HepG2 (cell line): ENCODE measurements at regions not wholly inside any gene's neighbourhood (a gene's known extent, or its start where the extent isn't known, plus 50 kb on each side); places are given as distances from the start of the nearest gene placed in this dataset.

ENCODE experiments used
- ATAC-seq: fragments of 200-7000 bp; cut with Tn5 transposase; 3 replicates; pipeline ENCODE4 v1.9.1; 2020; ENCODE audit warnings: mild to moderate bottlenecking, moderate library complexity
- BruUV-seq: library from RNA; stranded (reverse); fragments of 400-500 nt; replicated peaks from 2 replicates; lab custom pipeline; 2021; lab: Mats Ljungman, UMichigan
- CTCF ChIA-PET: fragments of 300-600 bp; formaldehyde crosslinking; extraction: SDS; loops from one replicate; lab custom pipeline; 2021; ENCODE audit warnings: low total read pairs, inconsistent platforms, low intra/inter-chr PET ratio; lab: Yijun Ruan, JAX
- POLR2A ChIA-PET: fragments of 350-600 bp; sonication (Branson Sonifier 250); formaldehyde crosslinking; loops from one replicate; lab custom pipeline; 2020; ENCODE audit warnings: antibody characterized with exemption, inconsistent platforms; lab: Yijun Ruan, JAX
- DNase-seq: peaks from one replicate; pipeline ENCODE4 v3.0.0-alpha.2; 2015; ENCODE audit warnings: low spot score
- FAIRE-seq: peaks from 3 replicates; lab custom pipeline; 2011; peaks lifted over from hg19 to GRCh38; lab: Jason Lieb, UNC
- H2AFZ ChIP-seq: one replicate; pipeline ENCODE4 v1.6.1; 2011; ENCODE audit warnings: low read length, inconsistent platforms
- H3K27ac ChIP-seq: fragments of 300-600 bp; 3 replicates; pipeline ENCODE4 v1.8.0; 2011; ENCODE audit warnings: mixed run types, mild to moderate bottlenecking, mixed read lengths, low read length, inconsistent platforms; ENCODE audit not compliant: insufficient read depth; ENCODE audit errors: extremely low read length
- H3K27me3 ChIP-seq, 2 experiments: fragments of 200-600 bp in 1 of 2; 2 replicates in 1 of 2; 3 replicates in 1 of 2; pipeline versions ENCODE4 v1.6.0 to v1.8.0; 2011; ENCODE audit warnings: low read length in 2 of 2, mild to moderate bottlenecking in 2 of 2, moderate library complexity in 2 of 2, inconsistent platforms in 1 of 2; ENCODE audit not compliant: insufficient read depth in 2 of 2, control insufficient read depth in 1 of 2
- H3K36me3 ChIP-seq, 2 experiments: fragments of 200-600 bp in 1 of 2; replicated peaks in 1 of 2; 2 replicates in 1 of 2; 3 replicates in 1 of 2; pipeline versions ENCODE4 v1.5.1 to v1.8.0; 2011; ENCODE audit warnings: low read length in 2 of 2, inconsistent platforms in 1 of 2; ENCODE audit not compliant: insufficient read depth in 2 of 2, control insufficient read depth in 1 of 2
- H3K4me1 ChIP-seq: 2 replicates; pipeline ENCODE4 v1.5.1; 2012; ENCODE audit warnings: low read length, inconsistent platforms; ENCODE audit not compliant: insufficient read depth
- H3K4me2 ChIP-seq: 2 replicates; pipeline ENCODE4 v1.6.0; 2011; ENCODE audit warnings: low read depth, low read length, inconsistent platforms
- H3K4me3 ChIP-seq, 3 experiments: fragments of 200-600 bp in 1 of 3; sonication (generic), shearing (Covaris generic) in 1 of 3; replicated peaks in 1 of 3; 2 replicates each; pipeline ENCODE4 v1.5.1; 2011 to 2016; ENCODE audit warnings: low read length in 3 of 3, inconsistent platforms in 2 of 3, low read depth in 2 of 3, mild to moderate bottlenecking in 2 of 3, control low read depth in 1 of 3, mixed read lengths in 1 of 3; ENCODE audit not compliant: insufficient read depth in 1 of 3
- H3K79me2 ChIP-seq: one replicate; pipeline ENCODE4 v1.6.1; 2011; ENCODE audit warnings: low read length, inconsistent platforms; ENCODE audit not compliant: insufficient read depth
- H3K9ac ChIP-seq: 2 replicates; pipeline ENCODE4 v1.6.0; 2011; ENCODE audit warnings: mild to moderate bottlenecking, low read depth, low read length, inconsistent platforms; ENCODE audit not compliant: insufficient read depth
- H3K9me3 ChIP-seq: 2 replicates; pipeline ENCODE4 v1.5.1; 2012; ENCODE audit warnings: mild to moderate bottlenecking, low read length
- H4K20me1 ChIP-seq: 2 replicates; pipeline ENCODE4 v1.6.0; 2011; ENCODE audit warnings: inconsistent platforms, mild to moderate bottlenecking, low read length, moderate library complexity; ENCODE audit not compliant: insufficient read depth
- NFYC ChIP-seq: IDR thresholded peaks from 2 replicates; pipeline ENCODE4 v1.6.1; 2016; ENCODE audit warnings: missing genetic modification reagents, missing compliant biosample characterization
- SNRNP70 ChIP-seq: fragments of 200-400 bp; formaldehyde crosslinking; IDR thresholded peaks from 2 replicates; pipeline ENCODE4 v1.6.1; 2017; ENCODE audit warnings: mild to moderate bottlenecking, low read depth, low read length, moderate library complexity
- THAP11 ChIP-seq: IDR thresholded peaks from 2 replicates; pipeline ENCODE4 v1.6.1; 2016; ENCODE audit warnings: missing biosample characterization, missing genetic modification reagents
- ZNF143 ChIP-seq: sonication (generic); formaldehyde crosslinking; IDR thresholded peaks from 2 replicates; pipeline ENCODE4 v1.4.0; 2020; ENCODE audit warnings: missing genetic modification reagents
- ZNF441 ChIP-seq: sonication (generic); formaldehyde crosslinking; IDR thresholded peaks from 2 replicates; pipeline ENCODE4 v1.7.0; 2021; ENCODE audit warnings: missing genetic modification reagents, borderline replicate concordance
- whole genome bisulfite sequencing: methylation state at CpG from one replicate; pipeline ENCODE4 v1.1.6; 2017; ENCODE audit warnings: low lambda C conversion rate; 5-methylcytosine and 5-hydroxymethylcytosine counted together
- in situ Hi-C: cut with HindIII; loops from 2 replicates; pipeline ENCODE4 v1.10.0; 2017; ENCODE audit warnings: low pct_unique_long_range_greater_than_20kb; ENCODE audit not compliant: extremely low pct_ligation_motif_present
- intact Hi-C: fragments of 100-400 bp; cut with micrococcal nuclease; formaldehyde crosslinking; loops from one replicate; pipeline ENCODE4 v1.10.0; 2022; ENCODE audit not compliant: unreplicated experiment
- TF ChIP-seq, protein P1 (sequence below): sonication (generic); formaldehyde crosslinking; IDR thresholded peaks from 2 replicates; pipeline ENCODE4 v1.5.1; 2020; ENCODE audit warnings: missing genetic modification reagents, mild to moderate bottlenecking, borderline replicate concordance
- TF ChIP-seq, protein P2 (sequence below): sonication (generic); formaldehyde crosslinking; IDR thresholded peaks from 2 replicates; pipeline ENCODE4 v1.5.0; 2020; ENCODE audit warnings: missing genetic modification reagents, mild to moderate bottlenecking, borderline replicate concordance

DNA sequence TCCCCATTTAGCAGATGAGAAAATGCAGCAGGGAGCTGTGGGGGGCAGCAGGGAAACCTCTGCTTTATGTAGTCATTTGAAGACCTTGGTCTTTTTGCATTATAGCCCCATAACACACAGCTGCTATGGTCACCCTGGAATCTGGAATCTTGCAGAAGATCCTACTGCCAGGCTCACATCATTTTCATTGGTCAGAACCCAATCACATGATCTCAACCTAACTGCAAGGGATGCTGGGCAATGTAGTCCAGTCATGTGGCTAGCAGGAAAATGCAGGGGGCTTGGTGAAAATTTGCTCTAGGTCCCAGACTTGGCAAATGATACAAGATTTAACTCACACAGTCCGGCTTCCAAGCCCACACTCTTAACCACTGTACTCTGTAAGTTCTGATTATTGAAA lies 1028.7 kb downstream of the AACS start:
- intact Hi-C loops, result no loop called here
- H3K4me3 ChIP-seq, result no peak overlapping the region
- no peaks in the 10 kb centered on the region for H3K36me3 ChIP-seq
- H4K20me1 ChIP-seq, result no peaks in the 10 kb centered on the region
- ChIA-PET CTCF (no interaction called here), POLR2A (no interaction called here)
- peaks cover 79% of the 10 kb centered on the region for H3K9me3 ChIP-seq
- FAIRE-seq (no peak), ATAC-seq (no peak), DNase-seq (no peak)
- in situ Hi-C loops, result no loop called here
- H3K27ac ChIP-seq, result no peak overlapping the region
- H3K4me1 ChIP-seq, result no peaks in the 10 kb centered on the region
- no peak overlapping the region for H3K4me2 ChIP-seq
- H3K27me3 ChIP-seq, result no peaks in the 10 kb centered on the region
- no peak overlapping the region for H3K9ac ChIP-seq
- H3K79me2 ChIP-seq, result no peaks in the 10 kb centered on the region
- TF ChIP-seq NFYC (CRISPR knock-in tag), result 0 out of 2 replicates have a peak, but pooled peaks have one; percentile 18
- TF ChIP-seq, protein P1, sequence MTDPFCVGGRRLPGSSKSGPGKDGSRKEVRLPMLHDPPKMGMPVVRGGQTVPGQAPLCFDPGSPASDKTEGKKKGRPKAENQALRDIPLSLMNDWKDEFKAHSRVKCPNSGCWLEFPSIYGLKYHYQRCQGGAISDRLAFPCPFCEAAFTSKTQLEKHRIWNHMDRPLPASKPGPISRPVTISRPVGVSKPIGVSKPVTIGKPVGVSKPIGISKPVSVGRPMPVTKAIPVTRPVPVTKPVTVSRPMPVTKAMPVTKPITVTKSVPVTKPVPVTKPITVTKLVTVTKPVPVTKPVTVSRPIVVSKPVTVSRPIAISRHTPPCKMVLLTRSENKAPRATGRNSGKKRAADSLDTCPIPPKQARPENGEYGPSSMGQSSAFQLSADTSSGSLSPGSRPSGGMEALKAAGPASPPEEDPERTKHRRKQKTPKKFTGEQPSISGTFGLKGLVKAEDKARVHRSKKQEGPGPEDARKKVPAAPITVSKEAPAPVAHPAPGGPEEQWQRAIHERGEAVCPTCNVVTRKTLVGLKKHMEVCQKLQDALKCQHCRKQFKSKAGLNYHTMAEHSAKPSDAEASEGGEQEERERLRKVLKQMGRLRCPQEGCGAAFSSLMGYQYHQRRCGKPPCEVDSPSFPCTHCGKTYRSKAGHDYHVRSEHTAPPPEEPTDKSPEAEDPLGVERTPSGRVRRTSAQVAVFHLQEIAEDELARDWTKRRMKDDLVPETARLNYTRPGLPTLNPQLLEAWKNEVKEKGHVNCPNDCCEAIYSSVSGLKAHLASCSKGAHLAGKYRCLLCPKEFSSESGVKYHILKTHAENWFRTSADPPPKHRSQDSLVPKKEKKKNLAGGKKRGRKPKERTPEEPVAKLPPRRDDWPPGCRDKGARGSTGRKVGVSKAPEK (CRISPR knock-in tag), result no peak
- TF ChIP-seq, protein P2, sequence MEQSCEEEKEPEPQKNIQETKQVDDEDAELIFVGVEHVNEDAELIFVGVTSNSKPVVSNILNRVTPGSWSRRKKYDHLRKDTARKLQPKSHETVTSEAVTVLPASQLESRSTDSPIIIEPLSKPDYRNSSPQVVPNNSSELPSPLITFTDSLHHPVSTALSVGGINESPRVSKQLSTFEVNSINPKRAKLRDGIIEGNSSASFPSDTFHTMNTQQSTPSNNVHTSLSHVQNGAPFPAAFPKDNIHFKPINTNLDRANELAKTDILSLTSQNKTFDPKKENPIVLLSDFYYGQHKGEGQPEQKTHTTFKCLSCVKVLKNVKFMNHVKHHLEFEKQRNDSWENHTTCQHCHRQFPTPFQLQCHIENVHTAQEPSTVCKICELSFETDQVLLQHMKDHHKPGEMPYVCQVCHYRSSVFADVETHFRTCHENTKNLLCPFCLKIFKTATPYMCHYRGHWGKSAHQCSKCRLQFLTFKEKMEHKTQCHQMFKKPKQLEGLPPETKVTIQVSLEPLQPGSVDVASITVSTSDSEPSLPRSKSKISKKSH (CRISPR knock-in tag), result no peak
- no peak for TF ChIP-seq SNRNP70
- peak; percentile 74 for TF ChIP-seq THAP11
- no peak for TF ChIP-seq ZNF441 (CRISPR knock-in tag)
- TF ChIP-seq ZNF143 (CRISPR knock-in tag), result peak; percentile 57
- BruUV-seq, result no TSS peak
- WGBS, result 8% methylated on average over 1 of the region's 1 CpG
- no peak overlapping the region for H2AFZ ChIP-seq
